Endodermal cell (in vitro differentiated cells): ENCODE measurements at regions not wholly inside any gene's neighbourhood (a gene's known extent, or its start where the extent isn't known, plus 50 kb on each side); places are given as distances from the start of the nearest gene placed in this dataset.

Source experiments
- DNase-seq: peaks from one replicate; pipeline ENCODE4 v3.0.0-alpha.2; 2017
- H3K27ac ChIP-seq: 2 replicates; pipeline ENCODE4 v1.5.1; 2013; ENCODE audit warnings: mild to moderate bottlenecking, low read depth, low read length, moderate library complexity
- H3K27me3 ChIP-seq: 2 replicates; pipeline ENCODE4 v1.6.1; 2013; ENCODE audit warnings: mild to moderate bottlenecking, low read length, moderate library complexity; ENCODE audit not compliant: insufficient read depth, control insufficient read depth, poor library complexity, severe bottlenecking
- H3K36me3 ChIP-seq: 2 replicates; pipeline ENCODE4 v1.7.0; 2013; ENCODE audit warnings: mild to moderate bottlenecking, low read length, moderate library complexity; ENCODE audit not compliant: control insufficient read depth, insufficient read depth
- H3K4me1 ChIP-seq: one replicate; pipeline ENCODE4 v1.7.0; 2013; ENCODE audit warnings: low read length; ENCODE audit not compliant: control insufficient read depth, insufficient read depth
- H3K4me3 ChIP-seq: 2 replicates; pipeline ENCODE4 v1.5.1; 2013; ENCODE audit warnings: mild to moderate bottlenecking, low read length, moderate library complexity
- H3K9ac ChIP-seq: 2 replicates; pipeline ENCODE4 v1.6.1; 2013; ENCODE audit warnings: mild to moderate bottlenecking, low read length, moderate library complexity; ENCODE audit not compliant: poor library complexity, severe bottlenecking; ENCODE audit errors: extremely low read depth
- H3K9me3 ChIP-seq: 2 replicates; pipeline ENCODE4 v1.6.1; 2013; ENCODE audit warnings: mild to moderate bottlenecking, low read length, moderate library complexity; ENCODE audit not compliant: control insufficient read depth
- H3K27ac Mint-ChIP-seq: 2 replicates; pipeline ENCODE4 v1.8.0; 2020; ENCODE audit warnings: mixed read lengths
- H3K27me3 Mint-ChIP-seq: 2 replicates; pipeline ENCODE4 v1.8.0; 2021; ENCODE audit warnings: mild to moderate bottlenecking, mixed read lengths; ENCODE audit not compliant: insufficient read depth
- H3K36me3 Mint-ChIP-seq: 2 replicates; pipeline ENCODE4 v1.8.0; 2020; ENCODE audit warnings: low read depth, mixed read lengths
- H3K4me1 Mint-ChIP-seq: 2 replicates; pipeline ENCODE4 v1.8.0; 2020; ENCODE audit warnings: mixed read lengths
- H3K4me3 Mint-ChIP-seq: 2 replicates; pipeline ENCODE4 v1.8.0; 2020; ENCODE audit warnings: mild to moderate bottlenecking, moderate library complexity, mixed read lengths
- H3K9me3 Mint-ChIP-seq: 2 replicates; pipeline ENCODE4 v1.8.0; 2020; ENCODE audit warnings: mild to moderate bottlenecking, mixed read lengths
- CTCF ChIP-seq: fragments of 200-600 bp; sonication (generic); conservative IDR thresholded peaks from 2 replicates; pipeline ENCODE4 v1.5.0; 2021; ENCODE audit warnings: antibody characterized with exemption, mild to moderate bottlenecking
- WGBS, 2 experiments: methylation state at CpG; one replicate each; pipeline versions ENCODE4 v1.1.5 to v1.1.7; 2013; ENCODE audit warnings: missing lambda C conversion rate in 2 of 2, mixed read lengths in 1 of 2; ENCODE audit not compliant: insufficient coverage in 1 of 2, insufficient read length in 1 of 2; 5-methylcytosine and 5-hydroxymethylcytosine counted together

DNA sequence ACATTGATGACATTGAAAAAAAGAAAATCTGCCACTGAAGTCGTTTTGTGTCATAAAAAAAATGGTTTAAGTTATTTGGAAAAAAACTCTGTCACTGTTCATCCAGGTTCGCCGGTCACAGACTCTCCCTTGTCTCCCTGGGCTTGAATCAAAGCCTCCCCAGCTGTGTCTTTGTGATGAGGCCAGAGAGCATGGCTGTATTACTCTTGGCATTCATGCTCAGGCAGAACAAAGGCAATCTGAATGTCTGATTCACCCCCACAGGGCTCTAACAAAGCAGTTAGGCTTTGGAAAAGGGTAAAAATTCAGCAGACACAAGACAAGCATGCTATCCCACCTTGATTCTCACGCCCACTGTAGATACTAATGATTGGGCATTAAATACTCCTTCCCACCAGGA lies 304.3 kb upstream of the PLD5 start:
- H3K27ac Mint-ChIP-seq = no peak overlapping the region
- no peak for DNase-seq
- H3K9ac ChIP-seq = no peak overlapping the region

GRCh38 chr1:242828199-242828598 lies 303.7 kb upstream of the PLD5 start:
- H3K27ac Mint-ChIP-seq = no peak overlapping the region

More for the DNA sequence above, 304.3 kb upstream of the PLD5 start:
- no peak overlapping the region for H3K4me3 Mint-ChIP-seq
- H3K9me3 ChIP-seq = no peaks in the 10 kb centered on the region
- H3K27me3 Mint-ChIP-seq = peaks cover 10% of the 10 kb centered on the region
- H3K36me3 ChIP-seq = no peaks in the 10 kb centered on the region
- no peaks in the 10 kb centered on the region for H3K36me3 Mint-ChIP-seq
- peak overlapping the region; percentile 91 for H3K27ac ChIP-seq
- no peak for TF ChIP-seq CTCF
- WGBS, 2 experiments = 37 to 56% methylated on average over 4 of the region's 4 CpGs
- peaks cover 12% of the 10 kb centered on the region for H3K27me3 ChIP-seq
- no peaks in the 10 kb centered on the region for H3K9me3 Mint-ChIP-seq
- no peaks in the 10 kb centered on the region for H3K4me1 Mint-ChIP-seq
- no peak overlapping the region for H3K4me3 ChIP-seq
- H3K4me1 ChIP-seq = no peaks in the 10 kb centered on the region

DNA sequence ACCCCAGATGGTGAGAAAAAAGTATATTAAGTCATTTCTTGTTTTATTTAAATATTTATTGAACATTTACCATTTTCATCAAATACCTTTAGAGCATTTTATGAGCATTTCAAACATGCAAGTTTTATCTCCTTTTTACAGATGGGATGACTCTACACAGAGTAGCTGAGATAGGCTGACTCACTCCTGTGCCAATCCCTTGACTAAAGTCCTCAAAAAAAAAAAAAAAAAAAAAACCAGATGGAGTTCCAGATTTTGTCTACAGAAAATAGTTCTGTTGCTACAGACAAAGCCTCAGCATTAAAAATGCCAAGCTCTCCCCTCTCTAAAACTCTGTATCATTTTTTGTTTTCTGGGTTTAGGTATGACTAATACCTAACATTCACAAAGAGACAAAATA lies 303.0 kb upstream of the PLD5 start:
- no peak overlapping the region for H3K27ac Mint-ChIP-seq
- H3K36me3 ChIP-seq = no peaks in the 10 kb centered on the region
- DNase-seq = no peak
- H3K4me3 ChIP-seq = no peak overlapping the region
- H3K27me3 Mint-ChIP-seq = peaks cover 10% of the 10 kb centered on the region
- no peak for TF ChIP-seq CTCF
- H3K27me3 ChIP-seq = peaks cover 12% of the 10 kb centered on the region
- no peak overlapping the region for H3K4me3 Mint-ChIP-seq
- H3K9ac ChIP-seq = no peak overlapping the region
- H3K9me3 ChIP-seq = no peaks in the 10 kb centered on the region
- H3K9me3 Mint-ChIP-seq = no peaks in the 10 kb centered on the region
- no peaks in the 10 kb centered on the region for H3K4me1 Mint-ChIP-seq
- no peaks in the 10 kb centered on the region for H3K36me3 Mint-ChIP-seq
- no peak overlapping the region for H3K27ac ChIP-seq
- H3K4me1 ChIP-seq = no peaks in the 10 kb centered on the region

More at GRCh38 chr1:242828199-242828598, 303.7 kb upstream of the PLD5 start:
- no peak for TF ChIP-seq CTCF
- H3K27me3 Mint-ChIP-seq = peaks cover 10% of the 10 kb centered on the region
- Histone ChIP-seq H3K4me1 (no peaks in the 10 kb centered on the region), H3K27ac (peak overlapping the region; percentile 91), H3K4me3 (no peak overlapping the region), H3K27me3 (peaks cover 12% of the 10 kb centered on the region), H3K9ac (no peak overlapping the region), H3K36me3 (no peaks in the 10 kb centered on the region), H3K9me3 (no peaks in the 10 kb centered on the region)
- no peaks in the 10 kb centered on the region for H3K36me3 Mint-ChIP-seq
- WGBS, 2 experiments = 89 to 100% methylated on average over 4 to 7 of the region's 7 CpGs
- peak; percentile 58 for DNase-seq
- H3K4me3 Mint-ChIP-seq = no peak overlapping the region
- no peaks in the 10 kb centered on the region for H3K4me1 Mint-ChIP-seq
- H3K9me3 Mint-ChIP-seq = no peaks in the 10 kb centered on the region
